IPS-11a (cell line): ENCODE measurements at regions not wholly inside any gene's neighbourhood (a gene's known extent, or its start where the extent isn't known, plus 50 kb on each side); places are given as distances from the start of the nearest gene placed in this dataset.
A peak's percentile ranks its signal among the peaks of the same experiment; 100 is the strongest.
"Not testable (repeated sequence)": the region's sequence is repeated elsewhere in the genome, so short reads cannot be mapped to it uniquely, and the experiment has no call there.

ENCODE experiments used
- H3K4me3 ChIP-seq: one replicate; pipeline ENCODE4 v1.5.1; 2013; ENCODE audit warnings: low read depth, low read length, control low read depth

GRCh38 chr15:30030345-30030744, 52.4 kb upstream of the GOLGA8J start:
- H3K4me3 ChIP-seq: no peak overlapping the region

- H3K4me3 ChIP-seq: no peak overlapping the region
These were observed 58.9 kb upstream of the GOLGA8J start for GRCh38 chr15:30023798-30024295.

GRCh38 chr15:30010746-30011145, 72.0 kb upstream of the GOLGA8J start:
- no peak overlapping the region for H3K4me3 ChIP-seq

- H3K4me3 ChIP-seq: no peak overlapping the region
These were observed 74.6 kb upstream of the GOLGA8J start for GRCh38 chr15:30008156-30008555.

GRCh38 chr15:30001602-30002001, 81.2 kb upstream of the GOLGA8J start:
- H3K4me3 ChIP-seq: no peak overlapping the region

GRCh38 chr15:29998033-29998432, 84.7 kb upstream of the GOLGA8J start:
- H3K4me3 ChIP-seq: no peak overlapping the region

- H3K4me3 ChIP-seq: no peak overlapping the region
These were observed 85.3 kb upstream of the GOLGA8J start for GRCh38 chr15:29997499-29997898.

GRCh38 chr15:29994284-29994683, 88.5 kb upstream of the GOLGA8J start:
- H3K4me3 ChIP-seq: no peak overlapping the region

GRCh38 chr15:29990954-29991353, 91.8 kb upstream of the GOLGA8J start:
- no peak overlapping the region for H3K4me3 ChIP-seq

GRCh38 chr15:29990035-29990434, 92.7 kb upstream of the GOLGA8J start:
- no peak overlapping the region for H3K4me3 ChIP-seq

GRCh38 chr15:29988701-29989100, 94.1 kb upstream of the GOLGA8J start:
- H3K4me3 ChIP-seq: no peak overlapping the region

GRCh38 chr15:29986946-29987345, 95.8 kb upstream of the GOLGA8J start:
- H3K4me3 ChIP-seq: no peak overlapping the region

GRCh38 chr15:29978411-29979382, 104.1 kb upstream of the GOLGA8J start:
- no peak overlapping the region for H3K4me3 ChIP-seq

GRCh38 chr15:29974056-29974455, 108.7 kb upstream of the GOLGA8J start:
- H3K4me3 ChIP-seq: not testable (repeated sequence)

- H3K4me3 ChIP-seq: no peak overlapping the region
These were observed 110.7 kb upstream of the GOLGA8J start for GRCh38 chr15:29972051-29972450.

- H3K4me3 ChIP-seq: no peak overlapping the region
These were observed 112.4 kb upstream of the GOLGA8J start for GRCh38 chr15:29970402-29970695.

- no peak overlapping the region for H3K4me3 ChIP-seq
These were observed 113.0 kb upstream of the GOLGA8J start for GRCh38 chr15:29969562-29970401.

GRCh38 chr15:29968895-29969561, 113.7 kb upstream of the GOLGA8J start:
- peak overlapping the region; percentile 30 for H3K4me3 ChIP-seq

- peak overlapping the region; percentile 30 for H3K4me3 ChIP-seq
These were observed 114.5 kb upstream of the GOLGA8J start for GRCh38 chr15:29968099-29968894.

GRCh38 chr15:29962407-29962806, 120.3 kb upstream of the GOLGA8J start:
- no peak overlapping the region for H3K4me3 ChIP-seq
